ENCODE measurements at regions not wholly inside any gene's neighbourhood (a gene's known extent, or its start where the extent isn't known, plus 50 kb on each side); places are given as distances from the start of the nearest gene placed in this dataset.

GRCh38 chr3:13200465-13200864 is 127.2 kb upstream of the IQSEC1 start:
- in situ Hi-C loops (cut with MboI) = no loop called here
- Histone ChIP-seq H3K4me1 (replicated peaks in 1 of 2; ENCODE audit: control insufficient read depth in 2 of 2, insufficient read depth in 2 of 2, low read length in 2 of 2) (peaks cover 0 to 13% of the 10 kb centered on the region in 2 experiments; a peak in 2 of 5 replicates), H3K9me3 (replicated peaks; ENCODE audit: control insufficient read depth, insufficient read depth, low read depth, low read length) (no peaks in the 10 kb centered on the region), H3K4me2 (ENCODE audit: insufficient read depth, low read length) (no peak overlapping the region), H4K20me1 (replicated peaks; ENCODE audit: control insufficient read depth, insufficient read depth, low read length) (peaks cover 8% of the 10 kb centered on the region), H3K36me3 (ENCODE audit: control insufficient read depth, insufficient read depth, low read length) (no peaks in the 10 kb centered on the region), H3K9ac (ENCODE audit: insufficient read depth in 1 of 2, low read depth in 2 of 2, low read length in 2 of 2) (no peak overlapping the region), H3K4me3 (no peak overlapping the region), H3K79me2 (ENCODE audit: control insufficient read depth, insufficient read depth, low read length) (no peaks in the 10 kb centered on the region), H3K9me1 (ENCODE audit: control insufficient read depth, insufficient read depth, low read length) (no peaks in the 10 kb centered on the region), H3K27ac (ENCODE audit: extremely low read depth, low read depth, low read length) (no peak overlapping the region), H3K27me3 (ENCODE audit: control insufficient read depth in 2 of 2, insufficient read depth in 2 of 2, low read length in 2 of 2) (peaks cover 58 to 87% of the 10 kb centered on the region in 2 experiments), H2AFZ (ENCODE audit: low read depth, low read length) (no peak overlapping the region)
- 0% methylated on average over 8 of the region's 8 CpGs for WGBS (ENCODE audit: insufficient coverage, low coverage, missing lambda C conversion rate)
- CTCF ChIA-PET (ENCODE audit: low intra/inter-chr PET ratio) = no interaction called here
- ATAC-seq (peak; percentile 11), FAIRE-seq (no peak), DNase-seq (ENCODE audit: extremely low read depth in 1 of 4, low spot score in 3 of 4) (no peak)
- TF ChIP-seq CEBPG (CRISPR knock-in tag; IDR thresholded peaks at IDR 0.05) = peak; percentile 72
- TF ChIP-seq CEBPG (tag; conservative IDR thresholded peaks at IDR 0.05 in 1 of 2, IDR thresholded peaks at IDR 0.05 in 1 of 2) = peak in 1 of 2 experiments; percentile 56; a peak in 1 of 4 replicates
- TF ChIP-seq ZFP36 (IDR thresholded peaks at IDR 0.05; ENCODE audit: low read depth, low read length, partially characterized antibody) = peak; percentile 34
- no peak for TF ChIP-seq ZZZ3 (IDR thresholded peaks at IDR 0.05)
- intact Hi-C loops (cut with micrococcal nuclease) = loop anchor here (5.0 kb wide), 1 partner anchor 262 kb away; no protein-coding TSS in a partner anchor
- POLR2A ChIA-PET = interaction anchor here (0.6 to 1.3 kb wide), 4 partner anchors 16 to 65 kb away, joined by 3 read pairs; no protein-coding TSS in a partner anchor
- no TSS peak for BruUV-seq (replicated peaks)

GRCh38 chr3:13199899-13200451 is 126.7 kb upstream of the IQSEC1 start:
- ChIA-PET POLR2A (interaction anchor here (1.1 kb wide), 1 partner anchor 28 kb away, joined by 3 read pairs; no protein-coding TSS in a partner anchor), CTCF (ENCODE audit: low intra/inter-chr PET ratio) (interaction anchor here (0.5 kb wide), 1 partner anchor 1427 kb away, joined by 3 read pairs; no protein-coding TSS in a partner anchor)
- in situ Hi-C loops (cut with MboI) = no loop called here
- no peaks in the 10 kb centered on the region for H3K9me1 ChIP-seq (ENCODE audit: control insufficient read depth, insufficient read depth, low read length)
- no peak overlapping the region for H3K4me2 ChIP-seq (ENCODE audit: insufficient read depth, low read length)
- no peaks in the 10 kb centered on the region for H3K79me2 ChIP-seq (ENCODE audit: control insufficient read depth, insufficient read depth, low read length)
- peaks cover 59 to 87% of the 10 kb centered on the region in 2 experiments for H3K27me3 ChIP-seq (ENCODE audit: control insufficient read depth in 2 of 2, insufficient read depth in 2 of 2, low read length in 2 of 2)
- no TSS peak for BruUV-seq (replicated peaks)
- H3K4me3 ChIP-seq = no peak overlapping the region
- no peaks in the 10 kb centered on the region for H3K9me3 ChIP-seq (replicated peaks; ENCODE audit: control insufficient read depth, insufficient read depth, low read depth, low read length)
- no peak overlapping the region for H2AFZ ChIP-seq (ENCODE audit: low read depth, low read length)
- peaks cover 12% of the 10 kb centered on the region for H4K20me1 ChIP-seq (replicated peaks; ENCODE audit: control insufficient read depth, insufficient read depth, low read length)
- no peak overlapping the region for H3K9ac ChIP-seq (ENCODE audit: insufficient read depth in 1 of 2, low read depth in 2 of 2, low read length in 2 of 2)
- peaks cover 0 to 13% of the 10 kb centered on the region in 2 experiments; a peak in 2 of 5 replicates for H3K4me1 ChIP-seq (replicated peaks in 1 of 2; ENCODE audit: control insufficient read depth in 2 of 2, insufficient read depth in 2 of 2, low read length in 2 of 2)
- H3K27ac ChIP-seq (ENCODE audit: extremely low read depth, low read depth, low read length) = no peak overlapping the region
- no peak for ATAC-seq
- DNase-seq (ENCODE audit: extremely low read depth in 1 of 4, low spot score in 3 of 4) = no peak
- intact Hi-C loops (cut with micrococcal nuclease) = loop anchor here (5.0 to 10.0 kb wide), 2 partner anchors 105 to 262 kb away; no protein-coding TSS in a partner anchor
- 34% methylated on average over 13 of the region's 13 CpGs for WGBS (ENCODE audit: insufficient coverage, low coverage, missing lambda C conversion rate)
- H3K36me3 ChIP-seq (ENCODE audit: control insufficient read depth, insufficient read depth, low read length) = no peaks in the 10 kb centered on the region
- peak; percentile 54 for FAIRE-seq
- TF ChIP-seq SMARCA5 (IDR thresholded peaks at IDR 0.05) = 0 out of 2 replicates have a peak, but pooled peaks have one; percentile 37
- no peak for TF ChIP-seq CBX8 (IDR thresholded peaks at IDR 0.05; ENCODE audit: borderline replicate concordance, extremely low read depth, low read depth, low read length, poor library complexity, severe bottlenecking)
- TF ChIP-seq TSC22D4 (tag; IDR thresholded peaks at IDR 0.05) = peak; percentile 97
- peak; percentile 63 for TF ChIP-seq ARHGAP35 (IDR thresholded peaks at IDR 0.05; ENCODE audit: partially characterized antibody)
- TF ChIP-seq FIP1L1 (IDR thresholded peaks at IDR 0.05; ENCODE audit: low read depth, low read length, poor library complexity, severe bottlenecking) = no peak
- TF ChIP-seq RBM15 (IDR thresholded peaks at IDR 0.05; ENCODE audit: insufficient read depth, low read length) = no peak
- TF ChIP-seq CCAR2 (IDR thresholded peaks at IDR 0.05; ENCODE audit: low read depth, low read length) = no peak
- TF ChIP-seq RBBP5 (IDR thresholded peaks at IDR 0.05; ENCODE audit: borderline replicate concordance, insufficient read depth, low read length, poor library complexity, severe bottlenecking) = no peak
- no peak for TF ChIP-seq ETV1 (tag; conservative IDR thresholded peaks at IDR 0.05; ENCODE audit: low read depth)
- no peak for TF ChIP-seq SREBF2 (CRISPR knock-in tag; IDR thresholded peaks at IDR 0.05)

All from K562 (cell line).